SK-N-SH (cell line): ENCODE measurements at regions not wholly inside any gene's neighbourhood (a gene's known extent, or its start where the extent isn't known, plus 50 kb on each side); places are given as distances from the start of the nearest gene placed in this dataset.

Experiments
- EZH2phosphoT487 ChIP-seq: fragments of 200-600 bp; sonication (generic); IDR thresholded peaks from 2 replicates; pipeline ENCODE4 v1.6.1; 2017; ENCODE audit warnings: low read depth, mixed run types, mild to moderate bottlenecking, antibody characterized with exemption, moderate library complexity, borderline replicate concordance
- GABPA ChIP-seq: IDR thresholded peaks from 2 replicates; pipeline ENCODE4 v1.4.0; 2012; ENCODE audit warnings: low read depth, mild to moderate bottlenecking
- NRF1 ChIP-seq: IDR thresholded peaks from 2 replicates; pipeline ENCODE4 v1.6.1; 2012; ENCODE audit warnings: low read depth, mild to moderate bottlenecking, low read length
- POLR2AphosphoS5 ChIP-seq: IDR thresholded peaks from 2 replicates; pipeline ENCODE4 v1.6.1; 2012; ENCODE audit warnings: low read depth, low read length
- SMC3 ChIP-seq: IDR thresholded peaks from 2 replicates; pipeline ENCODE4 v1.6.1; 2012; ENCODE audit warnings: low read depth, low read length, improper control_type of control experiment
- USF1 ChIP-seq: IDR thresholded peaks from 2 replicates; pipeline ENCODE4 v1.4.0; 2012; ENCODE audit warnings: low read depth, borderline replicate concordance
- YY1 ChIP-seq: IDR thresholded peaks from 2 replicates; pipeline ENCODE4 v1.4.0; 2012; ENCODE audit warnings: low read depth, mild to moderate bottlenecking
- ZBTB33 ChIP-seq: IDR thresholded peaks from 2 replicates; pipeline ENCODE4 v1.4.0; 2012; ENCODE audit warnings: low read depth, borderline replicate concordance
- TF ChIP-seq, protein P1 (sequence below): IDR thresholded peaks from 2 replicates; pipeline ENCODE4; 2012
- TF ChIP-seq, protein P2 (sequence below): fragments of 200-600 bp; sonication (generic); IDR thresholded peaks from 2 replicates; pipeline ENCODE4 v1.6.1; 2017; ENCODE audit warnings: antibody characterized with exemption, mild to moderate bottlenecking, moderate library complexity
- TF ChIP-seq, protein P3 (sequence below): fragments of 150-350 bp; IDR thresholded peaks from 2 replicates; pipeline ENCODE4 v1.6.1; 2017; ENCODE audit warnings: antibody characterized with exemption, low read length, low read depth, borderline replicate concordance

DNA sequence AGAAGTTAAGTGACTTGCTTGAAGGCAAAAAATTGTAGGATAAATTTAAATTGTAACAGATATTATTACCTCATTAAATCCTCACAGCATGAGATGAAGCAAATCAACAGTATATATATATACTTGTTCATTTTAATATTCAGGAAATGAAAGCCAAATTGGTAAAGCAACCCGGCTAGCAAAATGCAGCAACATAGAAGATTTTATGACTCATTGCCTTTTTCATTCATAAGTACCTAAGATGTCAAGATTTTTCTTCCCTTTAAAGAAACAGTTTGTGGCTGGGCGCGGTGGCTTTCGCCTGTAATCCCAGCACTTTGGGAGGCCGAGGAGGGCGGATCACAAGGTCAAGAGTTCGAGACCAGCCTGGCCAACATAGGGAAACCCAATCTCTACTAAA, 190.5 kb upstream of the NRIP1 start:
- no peak for TF ChIP-seq EZH2phosphoT487
- TF ChIP-seq, protein P1, sequence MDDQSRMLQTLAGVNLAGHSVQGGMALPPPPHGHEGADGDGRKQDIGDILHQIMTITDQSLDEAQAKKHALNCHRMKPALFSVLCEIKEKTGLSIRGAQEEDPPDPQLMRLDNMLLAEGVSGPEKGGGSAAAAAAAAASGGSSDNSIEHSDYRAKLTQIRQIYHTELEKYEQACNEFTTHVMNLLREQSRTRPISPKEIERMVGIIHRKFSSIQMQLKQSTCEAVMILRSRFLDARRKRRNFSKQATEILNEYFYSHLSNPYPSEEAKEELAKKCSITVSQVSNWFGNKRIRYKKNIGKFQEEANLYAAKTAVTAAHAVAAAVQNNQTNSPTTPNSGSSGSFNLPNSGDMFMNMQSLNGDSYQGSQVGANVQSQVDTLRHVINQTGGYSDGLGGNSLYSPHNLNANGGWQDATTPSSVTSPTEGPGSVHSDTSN: no peak
- TF ChIP-seq SMC3: no peak
- no peak for TF ChIP-seq ZBTB33
- no peak for TF ChIP-seq NRF1
- TF ChIP-seq, protein P2, sequence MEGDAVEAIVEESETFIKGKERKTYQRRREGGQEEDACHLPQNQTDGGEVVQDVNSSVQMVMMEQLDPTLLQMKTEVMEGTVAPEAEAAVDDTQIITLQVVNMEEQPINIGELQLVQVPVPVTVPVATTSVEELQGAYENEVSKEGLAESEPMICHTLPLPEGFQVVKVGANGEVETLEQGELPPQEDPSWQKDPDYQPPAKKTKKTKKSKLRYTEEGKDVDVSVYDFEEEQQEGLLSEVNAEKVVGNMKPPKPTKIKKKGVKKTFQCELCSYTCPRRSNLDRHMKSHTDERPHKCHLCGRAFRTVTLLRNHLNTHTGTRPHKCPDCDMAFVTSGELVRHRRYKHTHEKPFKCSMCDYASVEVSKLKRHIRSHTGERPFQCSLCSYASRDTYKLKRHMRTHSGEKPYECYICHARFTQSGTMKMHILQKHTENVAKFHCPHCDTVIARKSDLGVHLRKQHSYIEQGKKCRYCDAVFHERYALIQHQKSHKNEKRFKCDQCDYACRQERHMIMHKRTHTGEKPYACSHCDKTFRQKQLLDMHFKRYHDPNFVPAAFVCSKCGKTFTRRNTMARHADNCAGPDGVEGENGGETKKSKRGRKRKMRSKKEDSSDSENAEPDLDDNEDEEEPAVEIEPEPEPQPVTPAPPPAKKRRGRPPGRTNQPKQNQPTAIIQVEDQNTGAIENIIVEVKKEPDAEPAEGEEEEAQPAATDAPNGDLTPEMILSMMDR: no peak
- TF ChIP-seq, protein P3, sequence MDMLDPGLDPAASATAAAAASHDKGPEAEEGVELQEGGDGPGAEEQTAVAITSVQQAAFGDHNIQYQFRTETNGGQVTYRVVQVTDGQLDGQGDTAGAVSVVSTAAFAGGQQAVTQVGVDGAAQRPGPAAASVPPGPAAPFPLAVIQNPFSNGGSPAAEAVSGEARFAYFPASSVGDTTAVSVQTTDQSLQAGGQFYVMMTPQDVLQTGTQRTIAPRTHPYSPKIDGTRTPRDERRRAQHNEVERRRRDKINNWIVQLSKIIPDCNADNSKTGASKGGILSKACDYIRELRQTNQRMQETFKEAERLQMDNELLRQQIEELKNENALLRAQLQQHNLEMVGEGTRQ: no peak
- no peak for TF ChIP-seq POLR2AphosphoS5
- TF ChIP-seq YY1: no peak
- no peak for TF ChIP-seq GABPA
- TF ChIP-seq USF1: no peak
